SU-DHL-6 (cell line): ENCODE measurements at regions not wholly inside any gene's neighbourhood (a gene's known extent, or its start where the extent isn't known, plus 50 kb on each side); places are given as distances from the start of the nearest gene placed in this dataset.

Experiments used
- EZH2phosphoT487 ChIP-seq: fragments of 200-600 bp; sonication (generic), shearing (Covaris generic); conservative IDR thresholded peaks from 2 replicates; pipeline ENCODE4 v1.6.1; 2018; ENCODE audit warnings: mild to moderate bottlenecking, antibody characterized with exemption, low read length, moderate library complexity, mixed read lengths
- TF ChIP-seq, protein P1 (sequence below): fragments of 200-600 bp; sonication (generic); IDR thresholded peaks from one replicate; pipeline ENCODE4 v1.5.1; 2017; ENCODE audit warnings: antibody characterized with exemption, mild to moderate bottlenecking, low read length, moderate library complexity; ENCODE audit not compliant: insufficient read depth, poor library complexity, severe bottlenecking

- TF ChIP-seq EZH2phosphoT487: no peak
- TF ChIP-seq, protein P1, sequence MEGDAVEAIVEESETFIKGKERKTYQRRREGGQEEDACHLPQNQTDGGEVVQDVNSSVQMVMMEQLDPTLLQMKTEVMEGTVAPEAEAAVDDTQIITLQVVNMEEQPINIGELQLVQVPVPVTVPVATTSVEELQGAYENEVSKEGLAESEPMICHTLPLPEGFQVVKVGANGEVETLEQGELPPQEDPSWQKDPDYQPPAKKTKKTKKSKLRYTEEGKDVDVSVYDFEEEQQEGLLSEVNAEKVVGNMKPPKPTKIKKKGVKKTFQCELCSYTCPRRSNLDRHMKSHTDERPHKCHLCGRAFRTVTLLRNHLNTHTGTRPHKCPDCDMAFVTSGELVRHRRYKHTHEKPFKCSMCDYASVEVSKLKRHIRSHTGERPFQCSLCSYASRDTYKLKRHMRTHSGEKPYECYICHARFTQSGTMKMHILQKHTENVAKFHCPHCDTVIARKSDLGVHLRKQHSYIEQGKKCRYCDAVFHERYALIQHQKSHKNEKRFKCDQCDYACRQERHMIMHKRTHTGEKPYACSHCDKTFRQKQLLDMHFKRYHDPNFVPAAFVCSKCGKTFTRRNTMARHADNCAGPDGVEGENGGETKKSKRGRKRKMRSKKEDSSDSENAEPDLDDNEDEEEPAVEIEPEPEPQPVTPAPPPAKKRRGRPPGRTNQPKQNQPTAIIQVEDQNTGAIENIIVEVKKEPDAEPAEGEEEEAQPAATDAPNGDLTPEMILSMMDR: no peak
These were observed 398.8 kb downstream of the ZSWIM6 start for GRCh38 chr5:61730866-61731265.
